Esophagus squamous epithelium (tissue), 4 donors: ENCODE measurements at regions not wholly inside any gene's neighbourhood (a gene's known extent, or its start where the extent isn't known, plus 50 kb on each side); places are given as distances from the start of the nearest gene placed in this dataset.

Source experiments
- CTCF ChIP-seq, 6 experiments: fragments of 450-650 bp in 4 of 6; fragments of 200-600 bp in 2 of 6; sonication (generic) in 2 of 6; IDR thresholded peaks; one replicate each; pipeline ENCODE4 v1.5.1; 2016 to 2019; ENCODE audit warnings: antibody characterized with exemption in 6 of 6, mild to moderate bottlenecking in 4 of 6, moderate library complexity in 4 of 6
- POLR2A ChIP-seq, 4 donors: fragments of 450-650 bp; IDR thresholded peaks; one replicate each; pipeline ENCODE4 v1.6.1; 2017; ENCODE audit warnings: antibody characterized with exemption in 4 of 4, mild to moderate bottlenecking in 4 of 4, moderate library complexity in 3 of 4

DNA sequence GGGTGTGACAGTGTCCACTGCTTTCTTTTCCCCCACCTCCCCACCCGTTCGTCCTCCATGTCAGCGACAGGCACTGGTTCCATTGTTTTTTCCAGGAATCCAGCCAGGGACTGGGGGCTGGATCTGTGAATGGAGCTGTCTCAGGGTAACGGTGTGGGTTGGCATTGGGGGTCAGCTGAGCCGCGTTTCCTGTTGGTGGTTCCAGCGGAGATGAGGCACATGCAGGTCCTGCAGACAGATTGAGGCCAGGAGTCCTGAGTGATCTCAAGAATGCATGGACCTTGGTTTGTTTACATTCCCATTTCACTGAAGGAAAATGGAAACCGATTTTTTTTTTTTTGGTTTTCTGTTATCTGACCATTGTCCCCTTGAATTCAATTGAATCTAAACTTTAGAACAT, 303.9 kb downstream of the FGF9 start:
- TF ChIP-seq CTCF (IDR thresholded peaks at IDR 0.05) (no peak), POLR2A (IDR thresholded peaks at IDR 0.05) (no peak)
